ENCODE measurements at regions not wholly inside any gene's neighbourhood (a gene's known extent, or its start where the extent isn't known, plus 50 kb on each side); places are given as distances from the start of the nearest gene placed in this dataset.

DNA sequence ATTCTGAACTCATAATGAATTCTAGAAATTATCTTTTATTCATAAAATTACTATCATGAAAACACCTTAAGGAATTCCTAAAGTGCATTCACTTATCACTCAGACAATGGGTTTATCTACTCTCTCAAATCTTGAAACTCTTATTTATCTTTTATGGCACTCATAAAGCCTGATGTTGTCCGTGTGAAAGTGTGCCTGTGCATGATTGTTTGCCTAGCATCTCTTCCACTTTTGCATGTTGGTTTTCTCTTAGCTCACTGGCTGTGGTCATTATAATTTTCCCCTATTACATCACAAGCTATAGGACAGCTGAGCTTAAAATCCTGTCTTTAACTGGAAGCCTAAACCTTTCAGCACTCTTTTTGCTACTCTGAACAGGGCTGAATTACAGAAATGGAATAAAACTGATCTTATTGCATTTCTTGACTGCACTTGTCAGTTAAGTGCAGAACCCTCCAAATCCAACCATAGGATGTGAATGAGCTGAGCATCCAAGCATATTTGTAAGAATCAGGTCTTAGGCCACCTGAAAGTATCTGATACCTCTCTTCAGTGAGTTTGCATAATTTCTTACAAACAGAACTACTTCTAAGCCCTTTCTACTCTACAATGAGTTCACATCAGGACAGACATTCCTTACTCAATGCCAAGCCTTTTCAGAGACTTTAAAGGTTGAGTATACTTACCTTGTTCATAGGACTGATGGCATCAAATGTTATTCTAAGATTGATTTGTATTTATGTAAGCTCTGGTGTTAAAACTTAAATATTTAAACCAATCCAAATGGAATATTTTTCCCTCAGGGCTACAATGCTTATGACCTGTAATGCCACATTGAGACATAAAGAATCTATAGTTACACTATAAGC, 221.2 kb upstream of the KITLG start:
- Histone ChIP-seq H3K4me3 (ENCODE audit: low read length in 3 of 3) (no peak overlapping the region), H3K36me3 (ENCODE audit: control insufficient read depth in 2 of 3, insufficient read depth in 3 of 3, low read length in 3 of 3) (no peaks in the 10 kb centered on the region), H3K27me3 (ENCODE audit: control insufficient read depth, insufficient read depth, low read length) (no peaks in the 10 kb centered on the region), H3K27ac (ENCODE audit: low read depth in 2 of 2, low read length in 2 of 2) (no peak overlapping the region), H3K9ac (ENCODE audit: low read length in 3 of 3) (no peak overlapping the region), H3K4me1 (ENCODE audit: control insufficient read depth in 2 of 3, insufficient read depth in 2 of 3, low read depth in 1 of 3, low read length in 3 of 3) (no peaks in the 10 kb centered on the region), H3K9me3 (ENCODE audit: control insufficient read depth in 2 of 3, insufficient read depth in 1 of 3, low read length in 3 of 3) (no peaks in the 10 kb centered on the region)
- intact Hi-C loops (cut with DNase I) = no loop called here
- TF ChIP-seq, protein P1, sequence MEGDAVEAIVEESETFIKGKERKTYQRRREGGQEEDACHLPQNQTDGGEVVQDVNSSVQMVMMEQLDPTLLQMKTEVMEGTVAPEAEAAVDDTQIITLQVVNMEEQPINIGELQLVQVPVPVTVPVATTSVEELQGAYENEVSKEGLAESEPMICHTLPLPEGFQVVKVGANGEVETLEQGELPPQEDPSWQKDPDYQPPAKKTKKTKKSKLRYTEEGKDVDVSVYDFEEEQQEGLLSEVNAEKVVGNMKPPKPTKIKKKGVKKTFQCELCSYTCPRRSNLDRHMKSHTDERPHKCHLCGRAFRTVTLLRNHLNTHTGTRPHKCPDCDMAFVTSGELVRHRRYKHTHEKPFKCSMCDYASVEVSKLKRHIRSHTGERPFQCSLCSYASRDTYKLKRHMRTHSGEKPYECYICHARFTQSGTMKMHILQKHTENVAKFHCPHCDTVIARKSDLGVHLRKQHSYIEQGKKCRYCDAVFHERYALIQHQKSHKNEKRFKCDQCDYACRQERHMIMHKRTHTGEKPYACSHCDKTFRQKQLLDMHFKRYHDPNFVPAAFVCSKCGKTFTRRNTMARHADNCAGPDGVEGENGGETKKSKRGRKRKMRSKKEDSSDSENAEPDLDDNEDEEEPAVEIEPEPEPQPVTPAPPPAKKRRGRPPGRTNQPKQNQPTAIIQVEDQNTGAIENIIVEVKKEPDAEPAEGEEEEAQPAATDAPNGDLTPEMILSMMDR (IDR thresholded peaks at IDR 0.05; ENCODE audit: borderline replicate concordance, extremely low read depth, insufficient read depth) = no peak
- no peak for FAIRE-seq
- no peak for DNase-seq

- H3K36me3 ChIP-seq (ENCODE audit: control insufficient read depth in 2 of 3, insufficient read depth in 3 of 3, low read length in 3 of 3) = no peaks in the 10 kb centered on the region
- no peak overlapping the region for H3K4me3 ChIP-seq (ENCODE audit: low read length in 3 of 3)
- H3K4me1 ChIP-seq (ENCODE audit: control insufficient read depth in 2 of 3, insufficient read depth in 2 of 3, low read depth in 1 of 3, low read length in 3 of 3) = no peaks in the 10 kb centered on the region
- TF ChIP-seq, protein P1 (IDR thresholded peaks at IDR 0.05; ENCODE audit: borderline replicate concordance, extremely low read depth, insufficient read depth) = no peak
- no peaks in the 10 kb centered on the region for H3K27me3 ChIP-seq (ENCODE audit: control insufficient read depth, insufficient read depth, low read length)
- no peak overlapping the region for H3K9ac ChIP-seq (ENCODE audit: low read length in 3 of 3)
- no peak for FAIRE-seq
- H3K9me3 ChIP-seq (ENCODE audit: control insufficient read depth in 2 of 3, insufficient read depth in 1 of 3, low read length in 3 of 3) = peaks cover 0 to 6% (median 0%) of the 10 kb centered on the region in 3 donors
- H3K27ac ChIP-seq (ENCODE audit: low read depth in 2 of 2, low read length in 2 of 2) = no peak overlapping the region
- no peak for DNase-seq
- intact Hi-C loops (cut with DNase I) = no loop called here
These were observed 212.8 kb upstream of the KITLG start for GRCh38 chr12:88793096-88793495.

DNA sequence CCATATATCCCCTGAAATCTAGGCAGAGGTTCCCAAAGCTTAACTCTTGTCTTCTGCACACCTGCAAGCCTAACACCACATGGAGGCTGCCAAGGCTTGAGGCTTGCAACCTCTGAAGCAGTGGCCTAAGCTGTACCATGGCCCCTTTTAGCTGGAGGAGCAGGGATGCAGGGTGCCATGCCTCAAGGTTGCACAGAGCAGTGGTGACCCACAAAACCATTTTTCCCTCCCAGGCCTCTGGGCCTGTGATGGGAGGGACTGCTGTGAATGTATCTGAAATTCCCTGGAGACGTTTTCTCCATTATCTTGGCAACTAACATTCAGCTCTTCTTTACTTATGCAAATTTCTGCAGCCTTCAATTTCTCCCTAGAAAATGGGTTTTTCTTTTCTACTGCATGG, 210.0 kb upstream of the KITLG start:
- Histone ChIP-seq H3K27ac (ENCODE audit: low read depth in 2 of 2, low read length in 2 of 2) (no peak overlapping the region), H3K4me3 (ENCODE audit: low read length in 3 of 3) (no peak overlapping the region), H3K4me1 (ENCODE audit: control insufficient read depth in 2 of 3, insufficient read depth in 2 of 3, low read depth in 1 of 3, low read length in 3 of 3) (no peaks in the 10 kb centered on the region), H3K9ac (ENCODE audit: low read length in 3 of 3) (no peak overlapping the region), H3K27me3 (ENCODE audit: control insufficient read depth, insufficient read depth, low read length) (no peaks in the 10 kb centered on the region), H3K9me3 (ENCODE audit: control insufficient read depth in 2 of 3, insufficient read depth in 1 of 3, low read length in 3 of 3) (peaks cover 0 to 6% (median 0%) of the 10 kb centered on the region in 3 donors), H3K36me3 (ENCODE audit: control insufficient read depth in 2 of 3, insufficient read depth in 3 of 3, low read length in 3 of 3) (no peaks in the 10 kb centered on the region)
- TF ChIP-seq, protein P1 (IDR thresholded peaks at IDR 0.05; ENCODE audit: borderline replicate concordance, extremely low read depth, insufficient read depth) = no peak
- intact Hi-C loops (cut with DNase I) = no loop called here
- DNase-seq (no peak), FAIRE-seq (no peak)

Data from kidney (tissue), 13 donors.